Choroid plexus epithelial cell (primary cell): ENCODE measurements at regions not wholly inside any gene's neighbourhood (a gene's known extent, or its start where the extent isn't known, plus 50 kb on each side); places are given as distances from the start of the nearest gene placed in this dataset.
"Not testable (repeated sequence)": the region's sequence is repeated elsewhere in the genome, so short reads cannot be mapped to it uniquely, and the experiment has no call there.

Experiments used
- DNase-seq: peaks from one replicate; pipeline ENCODE4 v3.0.0-alpha.2; 2010; ENCODE audit warnings: low read depth
- H3K4me3 ChIP-seq: 2 replicates; pipeline ENCODE4 v1.5.1; 2011; ENCODE audit warnings: low read depth, mild to moderate bottlenecking, control low read depth, low read length, moderate library complexity
- TF ChIP-seq, protein P1 (sequence below): conservative IDR thresholded peaks from 2 replicates; pipeline ENCODE4 v1.5.1; 2011; ENCODE audit warnings: low read depth, mild to moderate bottlenecking, control low read depth, inconsistent platforms, low read length, moderate library complexity

DNA sequence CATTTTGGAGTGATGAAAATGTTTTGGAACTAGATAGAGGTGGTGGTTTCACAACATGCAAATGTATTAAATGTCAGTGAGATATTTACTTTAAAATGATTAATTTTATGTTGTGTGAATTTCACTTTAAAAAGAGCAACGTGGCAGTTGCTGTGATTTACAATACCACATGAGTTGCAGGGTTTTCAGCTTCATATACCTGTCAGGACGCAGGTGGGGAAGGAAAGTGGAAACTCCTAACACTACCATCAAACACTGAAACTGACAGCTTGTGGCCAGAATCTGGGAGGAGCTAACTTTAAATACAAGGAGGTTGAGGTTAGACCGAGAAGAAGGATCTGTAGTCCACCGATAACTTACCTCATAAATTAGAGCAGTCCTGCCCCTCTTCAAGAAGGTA lies 168.9 kb upstream of the TMEM72 start:
- TF ChIP-seq, protein P1, sequence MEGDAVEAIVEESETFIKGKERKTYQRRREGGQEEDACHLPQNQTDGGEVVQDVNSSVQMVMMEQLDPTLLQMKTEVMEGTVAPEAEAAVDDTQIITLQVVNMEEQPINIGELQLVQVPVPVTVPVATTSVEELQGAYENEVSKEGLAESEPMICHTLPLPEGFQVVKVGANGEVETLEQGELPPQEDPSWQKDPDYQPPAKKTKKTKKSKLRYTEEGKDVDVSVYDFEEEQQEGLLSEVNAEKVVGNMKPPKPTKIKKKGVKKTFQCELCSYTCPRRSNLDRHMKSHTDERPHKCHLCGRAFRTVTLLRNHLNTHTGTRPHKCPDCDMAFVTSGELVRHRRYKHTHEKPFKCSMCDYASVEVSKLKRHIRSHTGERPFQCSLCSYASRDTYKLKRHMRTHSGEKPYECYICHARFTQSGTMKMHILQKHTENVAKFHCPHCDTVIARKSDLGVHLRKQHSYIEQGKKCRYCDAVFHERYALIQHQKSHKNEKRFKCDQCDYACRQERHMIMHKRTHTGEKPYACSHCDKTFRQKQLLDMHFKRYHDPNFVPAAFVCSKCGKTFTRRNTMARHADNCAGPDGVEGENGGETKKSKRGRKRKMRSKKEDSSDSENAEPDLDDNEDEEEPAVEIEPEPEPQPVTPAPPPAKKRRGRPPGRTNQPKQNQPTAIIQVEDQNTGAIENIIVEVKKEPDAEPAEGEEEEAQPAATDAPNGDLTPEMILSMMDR = no peak
- DNase-seq = no peak

DNA sequence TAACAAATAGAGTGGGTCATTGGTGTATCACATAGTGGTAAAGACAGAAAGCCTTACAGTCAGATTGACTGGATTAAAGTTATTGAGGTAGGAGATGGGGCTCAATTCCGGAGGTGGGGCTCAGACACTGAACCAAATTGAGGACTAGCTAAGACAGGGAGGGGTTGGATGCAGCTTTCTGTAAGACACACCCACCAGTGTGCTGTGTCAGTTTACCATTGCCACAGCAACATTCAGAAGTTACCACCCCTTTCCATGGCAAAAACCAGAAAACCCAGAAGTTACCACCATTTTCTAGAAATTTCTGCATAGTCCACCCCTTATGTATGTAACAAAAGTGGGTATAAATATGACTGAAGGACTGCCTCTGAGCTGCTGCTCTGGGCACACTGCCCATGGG lies 167.6 kb upstream of the TMEM72 start:
- H3K4me3 ChIP-seq = no peak overlapping the region
- DNase-seq = no peak
- TF ChIP-seq, protein P1 = no peak

More for the DNA sequence above, 168.9 kb upstream of the TMEM72 start:
- no peak overlapping the region for H3K4me3 ChIP-seq

DNA sequence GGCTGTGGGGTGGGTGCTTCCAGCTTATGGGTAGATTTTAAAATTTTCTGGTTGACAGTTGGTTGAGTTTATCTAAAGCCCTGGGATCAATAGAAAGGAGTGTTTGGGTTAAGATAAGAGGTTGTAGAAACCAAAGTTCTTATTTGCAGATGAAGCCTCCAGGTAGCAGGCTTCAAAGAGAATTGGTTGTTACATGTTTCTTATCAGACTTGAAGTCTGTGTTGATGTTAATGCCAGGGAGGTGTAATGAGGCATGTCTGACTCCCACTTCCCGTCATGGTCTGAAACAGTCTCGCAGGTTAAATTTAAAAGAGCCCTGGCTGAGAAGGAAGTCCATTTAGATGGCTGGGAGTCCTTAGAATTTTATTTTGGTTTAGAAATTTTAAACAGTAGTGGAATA lies 165.2 kb upstream of the TMEM72 start:
- TF ChIP-seq, protein P1 = no peak
- no peak for DNase-seq
- H3K4me3 ChIP-seq = no peak overlapping the region

DNA sequence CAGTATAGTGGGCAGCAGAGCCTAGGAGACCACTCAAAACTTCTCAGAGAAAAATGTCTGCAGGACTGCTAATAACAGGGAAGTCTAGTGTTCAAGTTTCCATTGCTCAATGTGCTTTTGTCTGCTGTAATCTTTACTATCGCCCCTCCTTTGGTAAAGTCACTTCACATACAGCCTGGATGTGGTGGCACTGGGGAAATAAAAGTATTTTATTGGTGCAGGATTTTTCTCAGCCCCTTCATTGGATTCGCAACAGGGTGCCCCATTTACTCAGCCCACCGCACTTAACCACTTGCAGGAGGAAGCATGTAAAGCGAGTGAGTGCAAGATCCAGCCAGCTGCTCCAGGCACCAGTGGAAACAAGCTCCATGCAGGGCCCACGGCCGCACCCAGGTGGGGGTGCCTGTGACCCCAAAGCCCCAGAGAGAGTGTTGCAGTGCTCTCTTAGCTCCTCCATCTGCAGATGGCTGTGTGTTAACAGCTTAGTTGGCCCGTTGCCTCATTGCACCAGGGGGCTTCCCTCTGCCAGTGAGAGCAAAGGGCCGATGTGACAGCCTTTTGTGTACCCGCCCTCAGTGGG lies 163.5 kb upstream of the TMEM72 start:
- TF ChIP-seq, protein P1 = no peak

DNA sequence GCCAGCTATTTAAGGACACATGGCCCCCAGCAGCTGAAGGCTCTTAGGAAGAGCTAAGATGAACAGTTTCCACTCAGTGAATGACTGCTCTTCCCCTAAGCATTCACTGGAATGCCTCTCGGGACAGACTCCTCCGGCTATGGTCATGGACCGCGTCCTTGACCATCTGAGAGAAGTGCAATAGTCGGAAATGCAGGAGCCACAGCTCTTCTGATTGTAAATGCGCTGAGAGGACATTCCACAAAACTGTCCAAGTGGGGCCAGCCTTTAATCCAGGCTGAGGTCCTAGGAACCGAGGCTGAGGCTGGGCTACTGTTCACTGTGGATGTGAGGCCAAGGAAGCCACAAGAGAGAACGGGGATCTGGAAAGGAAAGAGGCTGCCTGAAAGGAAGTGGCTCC lies 162.0 kb upstream of the TMEM72 start:
- no peak overlapping the region for H3K4me3 ChIP-seq
- no peak for DNase-seq
- TF ChIP-seq, protein P1 = no peak

More for the DNA sequence above, 163.5 kb upstream of the TMEM72 start:
- DNase-seq = no peak
- H3K4me3 ChIP-seq = no peak overlapping the region

DNA sequence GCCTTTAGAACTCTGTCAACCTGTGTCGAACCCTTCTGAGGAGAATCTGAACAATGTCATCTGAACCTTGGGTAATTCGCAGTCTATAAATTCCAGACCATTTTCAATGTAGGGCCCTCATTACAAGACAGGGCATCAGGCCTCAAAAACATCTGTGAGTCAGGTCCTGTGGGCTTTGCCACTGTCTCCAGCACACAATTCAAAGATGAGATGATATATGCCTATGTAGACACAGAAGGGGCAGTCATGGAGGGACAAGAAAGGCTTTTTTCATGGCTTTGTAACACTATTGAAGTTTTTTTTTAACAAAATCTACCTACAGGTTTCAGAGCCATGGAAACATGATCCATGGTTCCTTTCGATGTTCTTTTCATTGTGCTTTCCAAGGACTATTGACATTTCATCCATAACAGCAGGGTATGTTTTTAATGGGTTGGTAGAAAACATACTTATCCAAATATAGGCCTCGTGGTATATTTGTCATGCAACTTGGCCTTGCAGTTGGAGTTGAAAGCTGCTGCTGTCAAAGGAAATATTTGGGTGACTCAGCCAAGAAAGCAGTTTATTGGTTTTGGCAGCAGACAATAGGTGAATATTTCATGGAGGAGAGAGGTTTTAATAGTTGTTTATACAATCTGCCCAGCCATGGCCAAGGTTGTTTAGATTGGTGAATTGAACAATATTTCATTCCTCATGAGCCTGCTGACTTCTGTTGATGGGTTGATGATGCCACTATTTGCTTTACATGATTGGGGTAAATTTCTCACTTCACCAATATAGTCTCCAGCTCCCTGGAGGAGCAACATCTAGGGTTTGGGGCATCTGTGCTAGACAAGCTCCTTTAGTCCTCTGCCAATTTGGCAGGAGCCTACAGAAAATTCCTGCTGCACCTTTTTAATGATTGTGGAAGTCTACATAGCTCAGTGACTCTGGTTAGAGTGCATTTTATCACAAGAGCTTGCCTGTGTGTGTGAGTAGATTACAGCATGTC lies 158.4 kb upstream of the TMEM72 start:
- DNase-seq = peak; percentile 94
- no peak overlapping the region for H3K4me3 ChIP-seq
- TF ChIP-seq, protein P1 = no peak

DNA sequence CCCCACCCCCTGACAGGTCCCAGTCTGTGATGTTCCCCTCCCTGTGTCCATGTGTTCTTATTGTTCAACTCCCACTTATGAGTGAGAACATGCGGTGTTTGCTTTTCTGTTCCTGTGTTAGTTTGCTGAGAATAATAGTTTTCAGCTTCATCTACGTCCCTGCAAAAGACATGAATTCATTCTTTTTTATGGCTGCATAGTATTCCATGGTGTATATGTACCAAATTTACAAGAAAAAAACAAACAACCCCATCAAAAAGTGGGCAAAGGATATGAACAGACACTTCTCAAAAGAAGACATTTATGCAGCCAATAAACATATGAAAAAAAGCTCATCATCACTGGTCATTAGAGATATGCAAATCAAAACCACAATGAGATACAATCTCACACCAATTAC lies 156.8 kb upstream of the TMEM72 start:
- DNase-seq, H3K4me3 ChIP-seq: not testable (repeated sequence)
